Renal pelvis (tissue), 1 donor: ENCODE measurements at regions not wholly inside any gene's neighbourhood (a gene's known extent, or its start where the extent isn't known, plus 50 kb on each side); places are given as distances from the start of the nearest gene placed in this dataset.
A peak's percentile ranks its signal among the peaks of the same experiment; 100 is the strongest.
"Not testable (repeated sequence)": the region's sequence is repeated elsewhere in the genome, so short reads cannot be mapped to it uniquely, and the experiment has no call there.

Experiments
- DNase-seq: peaks from one replicate; pipeline ENCODE4 v3.0.0-alpha.2; 2013

- no peak for DNase-seq
Measured at GRCh38 chr1:164433141-164433817, 125.7 kb upstream of the PBX1 start.

- DNase-seq, result no peak
Measured at GRCh38 chr1:164433818-164434170, 125.2 kb upstream of the PBX1 start.

GRCh38 chr1:164440232-164440631, 118.8 kb upstream of the PBX1 start:
- DNase-seq, result peak; percentile 19

GRCh38 chr1:164443166-164443565, 115.8 kb upstream of the PBX1 start:
- no peak for DNase-seq

GRCh38 chr1:164443836-164444235, 115.1 kb upstream of the PBX1 start:
- DNase-seq, result no peak

- DNase-seq, result no peak
Measured at GRCh38 chr1:164446020-164446419, 113.0 kb upstream of the PBX1 start.

GRCh38 chr1:164452549-164452948, 106.4 kb upstream of the PBX1 start:
- no peak for DNase-seq

GRCh38 chr1:164456272-164456671, 102.7 kb upstream of the PBX1 start:
- no peak for DNase-seq

GRCh38 chr1:164459176-164459575, 99.8 kb upstream of the PBX1 start:
- not testable (repeated sequence) for DNase-seq

GRCh38 chr1:164466001-164466421, 93.0 kb upstream of the PBX1 start:
- no peak for DNase-seq

- no peak for DNase-seq
Measured at GRCh38 chr1:164466429-164466828, 92.6 kb upstream of the PBX1 start.

- no peak for DNase-seq
Measured at GRCh38 chr1:164470996-164471395, 88.0 kb upstream of the PBX1 start.

GRCh38 chr1:164472841-164473240, 86.1 kb upstream of the PBX1 start:
- no peak for DNase-seq

- no peak for DNase-seq
Measured at GRCh38 chr1:164473544-164473943, 85.4 kb upstream of the PBX1 start.

- no peak for DNase-seq
Measured at GRCh38 chr1:164475834-164476233, 83.2 kb upstream of the PBX1 start.

GRCh38 chr1:164477343-164477742, 81.6 kb upstream of the PBX1 start:
- no peak for DNase-seq

- DNase-seq, result no peak
Measured at GRCh38 chr1:164479242-164479641, 79.7 kb upstream of the PBX1 start.

GRCh38 chr1:164480285-164480907, 78.6 kb upstream of the PBX1 start:
- no peak for DNase-seq

GRCh38 chr1:164495905-164496304, 63.1 kb upstream of the PBX1 start:
- no peak for DNase-seq

GRCh38 chr1:164498792-164499191, 60.2 kb upstream of the PBX1 start:
- DNase-seq, result no peak

- DNase-seq, result no peak
Measured at GRCh38 chr1:164504749-164505148, 54.2 kb upstream of the PBX1 start.
